ENCODE measurements at regions not wholly inside any gene's neighbourhood (a gene's known extent, or its start where the extent isn't known, plus 50 kb on each side); places are given as distances from the start of the nearest gene placed in this dataset.
"Not testable (repeated sequence)": the region's sequence is repeated elsewhere in the genome, so short reads cannot be mapped to it uniquely, and the experiment has no call there.

- in situ Hi-C loops (cut with HindIII; ENCODE audit: low pct_ligation_motif_present, low sequenced_read_pairs), result no loop called here
- Histone ChIP-seq H3K36me3 (replicated peaks) (no peaks in the 10 kb centered on the region), H3K4me3 (ENCODE audit: low read depth, low read length) (no peak overlapping the region), H3K27ac (no peak overlapping the region), H3K27me3 (replicated peaks) (no peaks in the 10 kb centered on the region)
- DNase-seq, result no peak
- TF ChIP-seq CTCF (IDR thresholded peaks at IDR 0.05; ENCODE audit: low read depth, low read length, missing control alignments), result no peak
Observed at GRCh38 chrX:129092757-129093156, 430.5 kb downstream of the SMARCA1 start.

- in situ Hi-C loops (cut with HindIII; ENCODE audit: low pct_ligation_motif_present, low sequenced_read_pairs), result no loop called here
- Histone ChIP-seq H3K36me3 (replicated peaks) (no peaks in the 10 kb centered on the region), H3K27me3 (replicated peaks) (no peaks in the 10 kb centered on the region), H3K4me3 (ENCODE audit: low read depth, low read length) (no peak overlapping the region), H3K27ac (no peak overlapping the region)
- DNase-seq, result no peak
- no peak for TF ChIP-seq CTCF (IDR thresholded peaks at IDR 0.05; ENCODE audit: low read depth, low read length, missing control alignments)
Observed at GRCh38 chrX:129092242-129092641, 431.0 kb downstream of the SMARCA1 start.

GRCh38 chrX:129091097-129091496 lies 432.2 kb downstream of the SMARCA1 start:
- Histone ChIP-seq H3K27me3 (replicated peaks) (no peaks in the 10 kb centered on the region), H3K4me3 (ENCODE audit: low read depth, low read length) (no peak overlapping the region), H3K27ac (no peak overlapping the region), H3K36me3 (replicated peaks) (no peaks in the 10 kb centered on the region)
- TF ChIP-seq CTCF (IDR thresholded peaks at IDR 0.05; ENCODE audit: low read depth, low read length, missing control alignments), result no peak
- in situ Hi-C loops (cut with HindIII; ENCODE audit: low pct_ligation_motif_present, low sequenced_read_pairs), result no loop called here
- DNase-seq, result no peak

GRCh38 chrX:129086802-129087201 lies 436.5 kb downstream of the SMARCA1 start:
- TF ChIP-seq CTCF (IDR thresholded peaks at IDR 0.05; ENCODE audit: low read depth, low read length, missing control alignments), result no peak
- H3K27me3 ChIP-seq (replicated peaks), result no peaks in the 10 kb centered on the region
- no peak for DNase-seq
- no peaks in the 10 kb centered on the region for H3K36me3 ChIP-seq (replicated peaks)
- in situ Hi-C loops (cut with HindIII; ENCODE audit: low pct_ligation_motif_present, low sequenced_read_pairs), result no loop called here
- H3K27ac ChIP-seq, result no peak overlapping the region
- H3K4me3 ChIP-seq (ENCODE audit: low read depth, low read length), result no peak overlapping the region

GRCh38 chrX:129084291-129084690 lies 439.0 kb downstream of the SMARCA1 start:
- H3K36me3 ChIP-seq (replicated peaks); DNase-seq; in situ Hi-C loops (cut with HindIII; ENCODE audit: low pct_ligation_motif_present, low sequenced_read_pairs); H3K27ac ChIP-seq; H3K4me3 ChIP-seq (ENCODE audit: low read depth, low read length); H3K27me3 ChIP-seq (replicated peaks): not testable (repeated sequence)

GRCh38 chrX:129077424-129078170 lies 445.7 kb downstream of the SMARCA1 start:
- Histone ChIP-seq H3K36me3 (replicated peaks) (no peaks in the 10 kb centered on the region), H3K27ac (no peak overlapping the region), H3K4me3 (ENCODE audit: low read depth, low read length) (no peak overlapping the region), H3K27me3 (replicated peaks) (no peaks in the 10 kb centered on the region)
- no peak for TF ChIP-seq CTCF (IDR thresholded peaks at IDR 0.05; ENCODE audit: low read depth, low read length, missing control alignments)
- DNase-seq, result no peak
- in situ Hi-C loops (cut with HindIII; ENCODE audit: low pct_ligation_motif_present, low sequenced_read_pairs), result no loop called here
